ENCODE measurements at regions not wholly inside any gene's neighbourhood (a gene's known extent, or its start where the extent isn't known, plus 50 kb on each side); places are given as distances from the start of the nearest gene placed in this dataset.

GRCh38 chr4:149164282-149164681 lies 651.4 kb downstream of the IQCM start:
- Histone ChIP-seq H3K36me3 (replicated peaks) (no peaks in the 10 kb centered on the region), H3K4me3 (ENCODE audit: low read depth, low read length) (no peak overlapping the region), H3K27me3 (replicated peaks) (no peaks in the 10 kb centered on the region), H3K27ac (peak overlapping the region; percentile 58)
- DNase-seq = peak; percentile 83
- peak; percentile 22 for TF ChIP-seq CTCF (IDR thresholded peaks at IDR 0.05; ENCODE audit: low read depth, low read length, missing control alignments)
- in situ Hi-C loops (cut with HindIII; ENCODE audit: low pct_ligation_motif_present, low sequenced_read_pairs) = no loop called here

- peak; percentile 59 for DNase-seq
- in situ Hi-C loops (cut with HindIII; ENCODE audit: low pct_ligation_motif_present, low sequenced_read_pairs) = no loop called here
- Histone ChIP-seq H3K27me3 (replicated peaks) (no peaks in the 10 kb centered on the region), H3K36me3 (replicated peaks) (no peaks in the 10 kb centered on the region), H3K4me3 (ENCODE audit: low read depth, low read length) (no peak overlapping the region), H3K27ac (no peak overlapping the region)
- no peak for TF ChIP-seq CTCF (IDR thresholded peaks at IDR 0.05; ENCODE audit: low read depth, low read length, missing control alignments)
Observed at GRCh38 chr4:149161247-149161646, 654.4 kb downstream of the IQCM start.

- no peak for DNase-seq
- no peak overlapping the region for H3K27ac ChIP-seq
- H3K4me3 ChIP-seq (ENCODE audit: low read depth, low read length) = no peak overlapping the region
- H3K36me3 ChIP-seq (replicated peaks) = no peaks in the 10 kb centered on the region
- in situ Hi-C loops (cut with HindIII; ENCODE audit: low pct_ligation_motif_present, low sequenced_read_pairs) = no loop called here
- TF ChIP-seq CTCF (IDR thresholded peaks at IDR 0.05; ENCODE audit: low read depth, low read length, missing control alignments) = no peak
- no peaks in the 10 kb centered on the region for H3K27me3 ChIP-seq (replicated peaks)
Observed at GRCh38 chr4:149160370-149160769, 655.3 kb downstream of the IQCM start.

- no peaks in the 10 kb centered on the region for H3K27me3 ChIP-seq (replicated peaks)
- H3K4me3 ChIP-seq (ENCODE audit: low read depth, low read length) = no peak overlapping the region
- H3K27ac ChIP-seq = no peak overlapping the region
- H3K36me3 ChIP-seq (replicated peaks) = no peaks in the 10 kb centered on the region
- no peak for TF ChIP-seq CTCF (IDR thresholded peaks at IDR 0.05; ENCODE audit: low read depth, low read length, missing control alignments)
- no peak for DNase-seq
- in situ Hi-C loops (cut with HindIII; ENCODE audit: low pct_ligation_motif_present, low sequenced_read_pairs) = no loop called here
Observed at GRCh38 chr4:149158817-149159216, 656.8 kb downstream of the IQCM start.

- Histone ChIP-seq H3K27me3 (replicated peaks) (no peaks in the 10 kb centered on the region), H3K36me3 (replicated peaks) (no peaks in the 10 kb centered on the region), H3K4me3 (ENCODE audit: low read depth, low read length) (no peak overlapping the region), H3K27ac (no peak overlapping the region)
- peak; percentile 27 for DNase-seq
- no peak for TF ChIP-seq CTCF (IDR thresholded peaks at IDR 0.05; ENCODE audit: low read depth, low read length, missing control alignments)
- in situ Hi-C loops (cut with HindIII; ENCODE audit: low pct_ligation_motif_present, low sequenced_read_pairs) = no loop called here
Observed at GRCh38 chr4:149145803-149146202, 669.8 kb downstream of the IQCM start.

GRCh38 chr4:149144060-149144459 lies 671.6 kb downstream of the IQCM start:
- Histone ChIP-seq H3K27me3 (replicated peaks) (no peaks in the 10 kb centered on the region), H3K4me3 (ENCODE audit: low read depth, low read length) (no peak overlapping the region), H3K27ac (no peak overlapping the region), H3K36me3 (replicated peaks) (no peaks in the 10 kb centered on the region)
- no peak for TF ChIP-seq CTCF (IDR thresholded peaks at IDR 0.05; ENCODE audit: low read depth, low read length, missing control alignments)
- DNase-seq = no peak
- in situ Hi-C loops (cut with HindIII; ENCODE audit: low pct_ligation_motif_present, low sequenced_read_pairs) = no loop called here

All from brain microvascular endothelial cell (primary cell).